SU-DHL-6 (cell line): ENCODE measurements at regions not wholly inside any gene's neighbourhood (a gene's known extent, or its start where the extent isn't known, plus 50 kb on each side); places are given as distances from the start of the nearest gene placed in this dataset.

Experiments used
- H2AFZ ChIP-seq: fragments of 200-600 bp; sonication (generic); 2 replicates; pipeline ENCODE4 v1.6.1; 2014; ENCODE audit warnings: low read depth, mild to moderate bottlenecking, moderate library complexity, mixed read lengths, antibody characterized with exemption, low read length; ENCODE audit not compliant: severe bottlenecking
- H3F3A ChIP-seq: fragments of 200-600 bp; shearing (Covaris generic); 2 replicates; pipeline ENCODE4 v1.6.0; 2016; ENCODE audit warnings: antibody characterized with exemption, mild to moderate bottlenecking; ENCODE audit not compliant: insufficient read depth
- H3K27ac ChIP-seq: fragments of 200-600 bp; sonication (generic); 2 replicates; pipeline ENCODE4 v1.5.1; 2016; ENCODE audit warnings: low read depth, mild to moderate bottlenecking, low read length, moderate library complexity, mixed read lengths
- H3K27me3 ChIP-seq: fragments of 200-600 bp; sonication (generic), shearing (Covaris generic); 2 replicates; pipeline ENCODE4 v1.6.0; 2014; ENCODE audit warnings: mild to moderate bottlenecking, low read length
- H3K36me3 ChIP-seq: fragments of 200-600 bp; sonication (generic); 2 replicates; pipeline ENCODE4 v1.6.1; 2014; ENCODE audit warnings: mild to moderate bottlenecking, low read length, mixed read lengths
- H3K4me2 ChIP-seq: fragments of 300-600, 200-600 bp; shearing (Covaris generic), sonication (generic); 2 replicates; pipeline ENCODE4 v1.6.0; 2014; ENCODE audit warnings: low read length, low read depth, mild to moderate bottlenecking; ENCODE audit not compliant: poor library complexity, severe bottlenecking
- H3K4me3 ChIP-seq: fragments of 200-600 bp; sonication (generic); 2 replicates; pipeline ENCODE4 v1.5.1; 2014; ENCODE audit warnings: antibody characterized with exemption, low read length, mild to moderate bottlenecking, mixed read lengths; ENCODE audit not compliant: insufficient read depth, poor library complexity, severe bottlenecking
- H3K79me2 ChIP-seq: fragments of 200-600 bp; sonication (generic); 2 replicates; pipeline ENCODE4 v1.6.1; 2014; ENCODE audit warnings: mild to moderate bottlenecking, low read length, moderate library complexity; ENCODE audit not compliant: insufficient read depth
- H3K9ac ChIP-seq: fragments of 200-600 bp; sonication (generic); 2 replicates; pipeline ENCODE4 v1.7.0; 2014; ENCODE audit warnings: mild to moderate bottlenecking, low read length
- H3K9me2 ChIP-seq: fragments of 200-600 bp; sonication (generic); replicated peaks from 2 replicates; pipeline ENCODE4 v1.6.1; 2014; ENCODE audit warnings: low read length; ENCODE audit not compliant: insufficient read depth
- H3K9me3 ChIP-seq: fragments of 200-600 bp; sonication (generic); 2 replicates; pipeline ENCODE4 v1.6.1; 2014; ENCODE audit warnings: low read length, mixed read lengths; ENCODE audit not compliant: insufficient read depth
- H4K20me1 ChIP-seq: fragments of 200-600 bp; sonication (generic); 2 replicates; pipeline ENCODE4 v1.6.1; 2014; ENCODE audit warnings: low read depth, mild to moderate bottlenecking, antibody characterized with exemption, low read length, moderate library complexity, mixed read lengths
- CTCF ChIP-seq: fragments of 200-600 bp; sonication (generic); IDR thresholded peaks from one replicate; pipeline ENCODE4 v1.5.1; 2017; ENCODE audit warnings: antibody characterized with exemption, mild to moderate bottlenecking, low read length, moderate library complexity; ENCODE audit not compliant: insufficient read depth, poor library complexity, severe bottlenecking
- EZH2phosphoT487 ChIP-seq: fragments of 200-600 bp; sonication (generic), shearing (Covaris generic); conservative IDR thresholded peaks from 2 replicates; pipeline ENCODE4 v1.6.1; 2018; ENCODE audit warnings: mild to moderate bottlenecking, antibody characterized with exemption, low read length, moderate library complexity, mixed read lengths

DNA sequence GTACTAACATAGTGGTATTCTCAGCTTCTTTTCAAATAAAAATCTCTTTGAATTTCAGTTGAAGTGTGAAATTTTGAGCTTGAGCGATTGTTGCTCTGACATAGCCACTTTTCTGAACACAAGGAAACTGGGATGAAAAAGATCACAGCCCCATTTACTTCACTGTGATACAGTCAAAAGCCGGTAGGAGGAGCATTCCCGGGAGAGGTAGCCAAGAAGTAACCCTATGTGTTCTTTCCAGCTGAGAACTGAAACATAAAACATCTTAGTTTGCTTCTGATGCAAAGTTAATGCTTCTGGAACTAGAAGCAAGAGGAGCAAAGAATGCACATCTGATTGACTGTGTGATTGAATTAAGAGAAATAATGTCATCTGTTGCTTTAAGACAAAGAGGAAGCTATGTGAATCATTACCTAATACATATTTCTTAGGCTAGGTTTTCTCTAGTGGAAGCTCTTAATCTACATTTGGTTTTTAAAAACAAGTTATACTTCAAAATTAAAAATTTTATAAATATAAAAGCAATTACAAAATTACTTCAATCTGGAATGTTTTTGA is 88.3 kb upstream of the UNC5C start:
- Histone ChIP-seq H3K27ac (no peak overlapping the region), H3K4me3 (no peak overlapping the region), H2AFZ (no peak overlapping the region), H3K9ac (no peak overlapping the region), H3K9me3 (no peaks in the 10 kb centered on the region), H3K4me2 (no peak overlapping the region), H3K79me2 (no peaks in the 10 kb centered on the region), H3K36me3 (no peaks in the 10 kb centered on the region), H3K27me3 (no peaks in the 10 kb centered on the region), H4K20me1 (no peaks in the 10 kb centered on the region), H3F3A (no peaks in the 10 kb centered on the region), H3K9me2 (no peaks in the 10 kb centered on the region)
- TF ChIP-seq CTCF: no peak
- no peak for TF ChIP-seq EZH2phosphoT487

GRCh38 chr4:95636061-95636460 is 87.3 kb upstream of the UNC5C start:
- Histone ChIP-seq H3K9me3 (no peaks in the 10 kb centered on the region), H3K27me3 (no peaks in the 10 kb centered on the region), H3K27ac (no peak overlapping the region), H3K36me3 (no peaks in the 10 kb centered on the region), H3F3A (no peaks in the 10 kb centered on the region), H3K9me2 (no peaks in the 10 kb centered on the region), H4K20me1 (no peaks in the 10 kb centered on the region), H3K4me3 (no peak overlapping the region), H3K4me2 (no peak overlapping the region), H3K79me2 (no peaks in the 10 kb centered on the region), H2AFZ (no peak overlapping the region), H3K9ac (no peak overlapping the region)
- no peak for TF ChIP-seq EZH2phosphoT487
- TF ChIP-seq CTCF: no peak

DNA sequence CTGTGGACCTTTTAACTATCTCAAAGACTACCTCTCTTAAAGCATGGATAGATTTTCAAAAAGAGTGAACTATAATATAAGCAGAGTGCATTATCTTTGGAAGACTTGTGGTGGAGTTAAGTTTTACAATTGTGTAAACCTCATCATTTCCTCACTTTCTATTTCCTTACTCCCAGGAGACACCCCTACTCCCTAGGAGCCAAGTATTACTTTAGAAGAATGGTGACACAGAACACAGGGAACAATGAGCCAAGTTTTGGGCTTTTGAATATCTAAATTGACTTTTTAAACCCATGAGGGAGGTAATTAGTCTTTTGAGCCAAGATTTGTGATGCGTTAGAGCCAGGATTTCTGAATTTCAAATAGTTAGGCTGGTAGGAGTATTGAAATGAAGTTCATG is 78.9 kb upstream of the UNC5C start:
- Histone ChIP-seq H3K4me3 (no peak overlapping the region), H3K9me2 (no peaks in the 10 kb centered on the region), H3K27me3 (no peaks in the 10 kb centered on the region), H3K79me2 (no peaks in the 10 kb centered on the region), H3K9me3 (no peaks in the 10 kb centered on the region), H3K36me3 (no peaks in the 10 kb centered on the region), H3F3A (no peaks in the 10 kb centered on the region), H4K20me1 (no peaks in the 10 kb centered on the region), H3K27ac (no peak overlapping the region), H3K4me2 (no peak overlapping the region), H2AFZ (no peak overlapping the region), H3K9ac (no peak overlapping the region)
- no peak for TF ChIP-seq CTCF
- no peak for TF ChIP-seq EZH2phosphoT487
